ENCODE measurements at regions not wholly inside any gene's neighbourhood (a gene's known extent, or its start where the extent isn't known, plus 50 kb on each side); places are given as distances from the start of the nearest gene placed in this dataset.
"Not testable (repeated sequence)": the region's sequence is repeated elsewhere in the genome, so short reads cannot be mapped to it uniquely, and the experiment has no call there.

DNA sequence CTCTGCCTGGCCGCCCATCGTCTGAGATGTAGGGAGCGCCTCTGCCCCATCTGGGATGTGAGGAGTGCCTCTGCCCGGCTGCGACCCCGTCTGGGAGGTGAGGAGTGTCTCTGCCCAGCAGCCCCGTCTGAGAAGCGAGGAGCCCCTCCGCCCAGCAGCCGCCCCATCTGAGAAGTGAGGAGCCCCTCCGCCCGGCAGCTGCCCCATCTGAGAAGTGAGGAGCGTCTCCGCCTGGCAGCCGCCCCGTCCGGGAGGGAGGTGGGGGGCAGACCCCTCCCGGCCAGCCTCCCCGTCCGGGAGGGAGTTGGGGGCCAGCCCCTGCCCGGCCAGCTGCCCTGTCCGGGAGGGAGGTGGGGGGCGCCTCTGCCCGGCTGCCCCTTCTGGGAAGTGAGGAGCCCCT lies 117.8 kb downstream of the BMS1 start:
- CTCF ChIA-PET; POLR2A ChIA-PET; H3K4me1 ChIP-seq (ENCODE audit: insufficient read depth, low read length); DNase-seq; H3K27me3 ChIP-seq (ENCODE audit: insufficient read depth, low read length, poor library complexity, severe bottlenecking); H3K4me1 Mint-ChIP-seq; H3K36me3 Mint-ChIP-seq; H3K4me3 ChIP-seq (ENCODE audit: low read length); H3K27ac ChIP-seq (ENCODE audit: low read depth, low read length); H3K9me3 ChIP-seq (ENCODE audit: low read length); H3K36me3 ChIP-seq (ENCODE audit: insufficient read depth, low read length); H3K4me3 Mint-ChIP-seq: not testable (repeated sequence)
- Mint-ChIP-seq H3K27ac (peak overlapping the region in 1 of 8 donors; percentile 33), H3K27me3 (peaks cover 42 to 56% of the 10 kb centered on the region in 2 donors), H3K9me3 (peaks cover 13 to 40% (median 26%) of the 10 kb centered on the region in 5 donors)

DNA sequence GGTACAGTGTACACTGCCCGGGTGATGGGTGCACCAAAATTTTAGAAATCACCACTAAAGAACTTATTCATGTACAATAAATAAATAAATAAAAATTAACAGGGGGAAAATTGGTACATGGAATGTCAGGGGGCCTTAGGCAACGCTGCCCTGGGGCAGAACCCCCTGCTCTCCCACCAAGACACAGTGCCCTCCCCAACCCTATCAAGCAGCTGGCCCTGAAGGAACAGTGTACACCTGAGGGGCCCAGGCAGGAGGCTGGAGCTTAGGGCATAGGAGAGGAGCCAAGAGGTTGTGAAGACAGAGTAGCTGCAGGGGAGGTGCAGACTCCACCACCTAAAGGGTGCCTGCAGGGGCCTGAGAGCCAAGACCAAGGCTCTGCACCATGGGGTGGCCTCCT lies 128.8 kb downstream of the BMS1 start:
- no peaks in the 10 kb centered on the region for H3K36me3 ChIP-seq (ENCODE audit: insufficient read depth, low read length)
- H3K27ac ChIP-seq (ENCODE audit: low read depth, low read length), result no peak overlapping the region
- ChIA-PET POLR2A (no interaction called here), CTCF (no interaction called here)
- Mint-ChIP-seq H3K4me1 (no peaks in the 10 kb centered on the region), H3K36me3 (no peaks in the 10 kb centered on the region), H3K27me3 (peaks cover 2 to 24% of the 10 kb centered on the region in 2 donors), H3K4me3 (no peak overlapping the region), H3K9me3 (peaks cover 13 to 24% (median 18%) of the 10 kb centered on the region in 5 donors), H3K27ac (no peak overlapping the region)
- H3K4me1 ChIP-seq (ENCODE audit: insufficient read depth, low read length), result no peaks in the 10 kb centered on the region
- no peaks in the 10 kb centered on the region for H3K9me3 ChIP-seq (ENCODE audit: low read length)
- no peak for DNase-seq
- H3K4me3 ChIP-seq (ENCODE audit: low read length), result no peak overlapping the region
- no peaks in the 10 kb centered on the region for H3K27me3 ChIP-seq (ENCODE audit: insufficient read depth, low read length, poor library complexity, severe bottlenecking)

DNA sequence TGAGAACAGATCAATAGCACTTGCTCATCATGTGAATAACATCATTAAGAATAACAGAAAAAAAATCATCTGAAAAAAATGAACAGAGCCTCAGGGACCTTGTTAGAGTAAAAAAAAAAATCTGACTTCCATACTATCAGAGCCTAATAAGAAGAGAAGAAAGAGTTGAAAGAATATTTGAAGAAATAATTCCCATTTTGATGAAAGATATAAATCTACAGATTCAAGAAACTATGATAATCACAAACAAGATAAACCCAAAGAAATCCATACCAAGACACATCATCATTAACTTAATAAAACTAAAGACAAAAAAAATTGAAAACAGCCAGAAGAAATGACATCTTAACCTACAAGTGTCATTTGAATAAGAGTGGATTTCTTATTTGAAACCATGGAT lies 134.4 kb downstream of the BMS1 start:
- H3K27me3 ChIP-seq (ENCODE audit: insufficient read depth, low read length, poor library complexity, severe bottlenecking), result no peaks in the 10 kb centered on the region
- no peak for DNase-seq
- H3K27ac ChIP-seq (ENCODE audit: low read depth, low read length), result no peak overlapping the region
- Mint-ChIP-seq H3K36me3 (no peaks in the 10 kb centered on the region), H3K27me3 (peaks cover 0 to 6% of the 10 kb centered on the region in 2 donors), H3K9me3 (peaks cover 11 to 28% (median 13%) of the 10 kb centered on the region in 5 donors), H3K4me1 (no peaks in the 10 kb centered on the region), H3K4me3 (no peak overlapping the region), H3K27ac (no peak overlapping the region)
- no peak overlapping the region for H3K4me3 ChIP-seq (ENCODE audit: low read length)
- no peaks in the 10 kb centered on the region for H3K9me3 ChIP-seq (ENCODE audit: low read length)
- POLR2A ChIA-PET, result no interaction called here
- no peaks in the 10 kb centered on the region for H3K4me1 ChIP-seq (ENCODE audit: insufficient read depth, low read length)
- CTCF ChIA-PET, result no interaction called here
- no peaks in the 10 kb centered on the region for H3K36me3 ChIP-seq (ENCODE audit: insufficient read depth, low read length)

DNA sequence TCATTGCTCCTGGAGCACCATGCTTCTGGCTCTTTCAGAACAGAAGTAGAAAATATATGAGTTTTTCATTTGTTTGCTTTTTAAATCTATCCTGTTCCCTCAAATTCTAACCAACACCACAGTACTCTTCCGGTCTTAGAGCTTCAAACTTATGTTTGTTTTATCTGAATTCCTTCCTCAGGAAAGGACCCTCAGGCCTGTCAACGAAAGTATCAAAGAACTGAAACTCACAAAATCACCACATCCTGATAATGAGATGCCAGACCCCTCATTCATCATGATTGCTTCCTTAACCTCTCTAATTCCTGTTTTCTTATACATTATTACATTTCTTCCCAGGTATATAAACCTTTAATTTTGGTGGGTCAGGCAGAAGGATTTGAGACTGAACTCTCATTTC lies 135.2 kb downstream of the BMS1 start:
- H3K4me3 Mint-ChIP-seq, result no peak overlapping the region
- H3K27ac ChIP-seq (ENCODE audit: low read depth, low read length), result no peak overlapping the region
- H3K9me3 Mint-ChIP-seq, result peaks cover 13 to 30% (median 15%) of the 10 kb centered on the region in 5 donors
- H3K4me3 ChIP-seq (ENCODE audit: low read length), result no peak overlapping the region
- H3K36me3 ChIP-seq (ENCODE audit: insufficient read depth, low read length), result no peaks in the 10 kb centered on the region
- no peaks in the 10 kb centered on the region for H3K4me1 ChIP-seq (ENCODE audit: insufficient read depth, low read length)
- CTCF ChIA-PET, result no interaction called here
- H3K27ac Mint-ChIP-seq, result no peak overlapping the region
- peaks cover 2 to 6% of the 10 kb centered on the region in 2 donors for H3K27me3 Mint-ChIP-seq
- no peaks in the 10 kb centered on the region for H3K36me3 Mint-ChIP-seq
- no peak for DNase-seq
- H3K9me3 ChIP-seq (ENCODE audit: low read length), result no peaks in the 10 kb centered on the region
- H3K27me3 ChIP-seq (ENCODE audit: insufficient read depth, low read length, poor library complexity, severe bottlenecking), result no peaks in the 10 kb centered on the region
- no peaks in the 10 kb centered on the region for H3K4me1 Mint-ChIP-seq
- POLR2A ChIA-PET, result no interaction called here

DNA sequence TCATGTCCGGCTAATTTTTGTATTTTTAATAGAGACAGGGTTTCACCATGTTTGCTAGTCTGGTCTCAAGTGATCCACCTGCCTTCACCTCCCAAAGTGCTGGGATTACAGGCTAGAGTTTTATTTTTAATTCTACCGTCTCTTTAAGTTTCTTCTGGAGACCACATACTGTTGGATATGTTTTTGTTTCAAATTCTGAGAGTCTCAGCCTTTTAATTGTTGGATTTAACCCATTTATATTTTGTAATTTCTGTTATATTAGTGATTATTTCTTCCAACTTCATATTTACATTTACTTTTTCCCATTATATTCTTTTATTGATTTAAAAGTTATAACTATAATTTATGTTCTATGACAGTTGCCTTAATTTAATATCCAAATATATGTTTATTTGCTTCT lies 139.4 kb downstream of the BMS1 start:
- H3K27me3 ChIP-seq (ENCODE audit: insufficient read depth, low read length, poor library complexity, severe bottlenecking), result no peaks in the 10 kb centered on the region
- CTCF ChIA-PET, result no interaction called here
- H3K36me3 Mint-ChIP-seq, result no peaks in the 10 kb centered on the region
- H3K27ac Mint-ChIP-seq, result no peak overlapping the region
- no peaks in the 10 kb centered on the region for H3K36me3 ChIP-seq (ENCODE audit: insufficient read depth, low read length)
- no peak for DNase-seq
- no peak overlapping the region for H3K4me3 Mint-ChIP-seq
- H3K9me3 Mint-ChIP-seq, result peaks cover 4 to 16% (median 12%) of the 10 kb centered on the region in 5 donors
- no peaks in the 10 kb centered on the region for H3K4me1 ChIP-seq (ENCODE audit: insufficient read depth, low read length)
- POLR2A ChIA-PET, result no interaction called here
- no peak overlapping the region for H3K27ac ChIP-seq (ENCODE audit: low read depth, low read length)
- H3K4me1 Mint-ChIP-seq, result no peaks in the 10 kb centered on the region
- peaks cover 4 to 6% of the 10 kb centered on the region in 2 donors for H3K27me3 Mint-ChIP-seq
- H3K4me3 ChIP-seq (ENCODE audit: low read length), result no peak overlapping the region
- H3K9me3 ChIP-seq (ENCODE audit: low read length), result no peaks in the 10 kb centered on the region

DNA sequence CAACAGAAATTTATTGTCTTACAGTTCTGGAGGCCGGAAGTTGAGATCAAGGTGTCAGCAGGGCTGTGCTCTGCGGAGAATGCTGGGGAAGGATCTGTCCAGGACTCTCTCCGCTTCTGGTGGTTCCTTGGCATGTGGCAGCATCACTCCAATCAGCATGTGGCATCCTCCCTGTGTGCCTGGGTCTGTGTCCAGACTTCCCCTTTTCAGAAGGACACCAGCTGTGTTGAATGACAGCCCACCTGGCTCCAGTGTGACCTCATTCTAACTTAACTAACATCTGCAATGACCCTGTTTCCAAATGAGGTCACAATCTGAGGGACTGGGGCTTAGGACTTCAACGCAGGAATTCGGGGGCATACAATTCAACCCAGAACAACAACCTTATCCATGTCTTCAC lies 141.9 kb downstream of the BMS1 start:
- H3K4me3 Mint-ChIP-seq, result no peak overlapping the region
- peaks cover 4 to 9% (median 5%) of the 10 kb centered on the region in 5 donors for H3K9me3 Mint-ChIP-seq
- Histone ChIP-seq H3K27ac (ENCODE audit: low read depth, low read length) (no peak overlapping the region), H3K36me3 (ENCODE audit: insufficient read depth, low read length) (no peaks in the 10 kb centered on the region), H3K27me3 (ENCODE audit: insufficient read depth, low read length, poor library complexity, severe bottlenecking) (no peaks in the 10 kb centered on the region), H3K9me3 (ENCODE audit: low read length) (no peaks in the 10 kb centered on the region), H3K4me1 (ENCODE audit: insufficient read depth, low read length) (no peaks in the 10 kb centered on the region), H3K4me3 (ENCODE audit: low read length) (no peak overlapping the region)
- peaks cover 13 to 26% of the 10 kb centered on the region in 2 donors for H3K27me3 Mint-ChIP-seq
- ChIA-PET POLR2A (no interaction called here), CTCF (no interaction called here)
- H3K4me1 Mint-ChIP-seq, result no peaks in the 10 kb centered on the region
- DNase-seq, result no peak
- no peaks in the 10 kb centered on the region for H3K36me3 Mint-ChIP-seq
- no peak overlapping the region for H3K27ac Mint-ChIP-seq

DNA sequence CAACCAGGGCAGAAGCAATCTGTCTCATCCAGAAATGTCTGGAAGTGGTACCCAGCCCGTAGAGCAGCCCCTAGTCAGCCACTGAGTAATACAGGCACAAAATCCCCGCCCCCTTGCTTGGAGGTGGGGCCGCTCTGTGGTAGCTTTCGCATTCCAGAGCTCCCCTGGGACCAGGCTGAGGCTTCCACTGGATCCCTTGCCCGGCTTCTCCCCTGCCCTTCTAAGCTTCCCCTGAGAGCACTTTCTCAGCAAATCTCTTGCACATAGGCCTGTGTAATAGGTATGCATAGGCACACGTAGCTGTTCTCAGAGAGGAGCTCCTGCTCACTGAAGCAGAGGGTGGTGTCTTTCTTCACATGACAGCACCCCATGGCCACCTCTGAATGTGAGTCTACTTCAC lies 144.2 kb downstream of the BMS1 start:
- Mint-ChIP-seq H3K4me3 (no peak overlapping the region), H3K27ac (no peak overlapping the region), H3K9me3 (peaks cover 3 to 8% (median 5%) of the 10 kb centered on the region in 5 donors), H3K27me3 (peaks cover 22 to 40% of the 10 kb centered on the region in 2 donors), H3K36me3 (no peaks in the 10 kb centered on the region), H3K4me1 (no peaks in the 10 kb centered on the region)
- H3K4me1 ChIP-seq (ENCODE audit: insufficient read depth, low read length), result no peaks in the 10 kb centered on the region
- H3K36me3 ChIP-seq (ENCODE audit: insufficient read depth, low read length), result no peaks in the 10 kb centered on the region
- H3K27ac ChIP-seq (ENCODE audit: low read depth, low read length), result no peak overlapping the region
- ChIA-PET CTCF (no interaction called here), POLR2A (no interaction called here)
- H3K9me3 ChIP-seq (ENCODE audit: low read length), result no peaks in the 10 kb centered on the region
- no peak for DNase-seq
- H3K4me3 ChIP-seq (ENCODE audit: low read length), result no peak overlapping the region
- no peaks in the 10 kb centered on the region for H3K27me3 ChIP-seq (ENCODE audit: insufficient read depth, low read length, poor library complexity, severe bottlenecking)

DNA sequence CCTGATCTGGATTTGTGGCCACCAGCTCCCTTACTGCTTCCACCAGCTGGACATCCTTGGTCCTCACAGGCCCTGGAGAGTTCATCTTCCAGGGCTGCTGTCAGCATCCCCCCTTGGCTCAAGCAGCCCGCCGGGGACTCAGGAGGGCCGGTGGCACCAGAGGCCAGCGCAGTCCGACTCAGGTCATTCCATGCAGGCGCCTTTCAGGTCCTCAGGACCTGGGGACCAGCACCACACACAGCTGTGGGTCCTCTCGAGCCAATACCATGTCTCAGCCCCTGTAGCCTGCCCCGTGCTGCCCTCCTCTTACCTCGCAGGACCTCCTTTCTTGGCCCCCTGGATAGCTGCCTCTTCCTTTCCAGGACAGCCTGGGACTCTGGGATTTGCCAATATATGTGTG lies 145.5 kb downstream of the BMS1 start:
- H3K36me3 Mint-ChIP-seq, result no peaks in the 10 kb centered on the region
- H3K27ac Mint-ChIP-seq, result no peak overlapping the region
- no peak for DNase-seq
- Histone ChIP-seq H3K9me3 (ENCODE audit: low read length) (no peaks in the 10 kb centered on the region), H3K4me1 (ENCODE audit: insufficient read depth, low read length) (no peaks in the 10 kb centered on the region), H3K36me3 (ENCODE audit: insufficient read depth, low read length) (no peaks in the 10 kb centered on the region), H3K27me3 (ENCODE audit: insufficient read depth, low read length, poor library complexity, severe bottlenecking) (no peaks in the 10 kb centered on the region), H3K27ac (ENCODE audit: low read depth, low read length) (no peak overlapping the region), H3K4me3 (ENCODE audit: low read length) (no peak overlapping the region)
- CTCF ChIA-PET, result no interaction called here
- peaks cover 25 to 48% of the 10 kb centered on the region in 2 donors for H3K27me3 Mint-ChIP-seq
- peaks cover 0 to 3% (median 2%) of the 10 kb centered on the region in 3 donors for H3K4me1 Mint-ChIP-seq
- POLR2A ChIA-PET, result no interaction called here
- H3K4me3 Mint-ChIP-seq, result no peak overlapping the region
- peaks cover 0 to 1% (median under 1%) of the 10 kb centered on the region in 5 donors for H3K9me3 Mint-ChIP-seq

DNA sequence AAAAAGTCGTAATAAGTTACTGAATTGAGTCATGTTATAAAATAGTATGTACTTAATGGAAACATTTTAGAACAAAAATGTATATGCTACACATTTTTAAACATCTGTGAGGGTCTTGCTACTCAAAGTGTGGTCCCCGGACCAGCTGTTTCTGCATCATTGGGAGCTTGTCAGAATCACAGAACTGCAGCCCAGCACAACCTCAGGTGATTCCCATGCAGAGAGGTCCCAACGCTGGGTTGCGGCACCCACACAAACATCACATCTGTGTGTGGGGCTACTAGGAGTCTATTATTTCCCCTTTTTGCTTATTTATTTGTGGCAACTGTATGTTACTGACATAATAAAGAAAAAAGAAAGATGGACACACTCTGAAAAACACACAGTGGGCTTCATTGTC lies 146.6 kb downstream of the BMS1 start:
- no peaks in the 10 kb centered on the region for H3K36me3 ChIP-seq (ENCODE audit: insufficient read depth, low read length)
- no peaks in the 10 kb centered on the region for H3K4me1 ChIP-seq (ENCODE audit: insufficient read depth, low read length)
- POLR2A ChIA-PET, result no interaction called here
- CTCF ChIA-PET, result no interaction called here
- DNase-seq, result no peak
- no peak overlapping the region for H3K4me3 ChIP-seq (ENCODE audit: low read length)
- H3K36me3 Mint-ChIP-seq, result no peaks in the 10 kb centered on the region
- H3K27me3 ChIP-seq (ENCODE audit: insufficient read depth, low read length, poor library complexity, severe bottlenecking), result no peaks in the 10 kb centered on the region
- H3K4me3 Mint-ChIP-seq, result no peak overlapping the region
- no peaks in the 10 kb centered on the region for H3K9me3 ChIP-seq (ENCODE audit: low read length)
- peaks cover 0 to 2% (median 0%) of the 10 kb centered on the region in 5 donors for H3K9me3 Mint-ChIP-seq
- peaks cover 4 to 14% (median 7%) of the 10 kb centered on the region in 3 donors for H3K4me1 Mint-ChIP-seq
- no peak overlapping the region for H3K27ac ChIP-seq (ENCODE audit: low read depth, low read length)
- peaks cover 26 to 56% of the 10 kb centered on the region in 2 donors for H3K27me3 Mint-ChIP-seq
- H3K27ac Mint-ChIP-seq, result no peak overlapping the region
